Upper lobe of left lung (tissue), 6 donors: ENCODE measurements at regions not wholly inside any gene's neighbourhood (a gene's known extent, or its start where the extent isn't known, plus 50 kb on each side); places are given as distances from the start of the nearest gene placed in this dataset.

ENCODE experiments used
- ATAC-seq, 2 donors: fragments of 200-7000 bp; cut with Tn5 transposase; one replicate each; pipeline ENCODE4 v1.9.1; 2022; ENCODE audit warnings: mild to moderate bottlenecking in 2 of 2, moderate library complexity in 2 of 2; ENCODE audit not compliant: low FRiP score in 2 of 2
- DNase-seq, 2 donors: peaks; one replicate each; pipeline ENCODE4 v3.0.0-alpha.2; 2019 to 2020
- H3K27ac ChIP-seq, 4 donors: fragments of 200-600 bp; sonication (generic); one replicate each; pipeline ENCODE4 v1.5.1; 2016 to 2019
- H3K27me3 ChIP-seq, 4 donors: fragments of 200-600 bp; sonication (generic); one replicate each; pipeline ENCODE4 v1.5.1; 2017 to 2019
- H3K36me3 ChIP-seq, 4 donors: fragments of 200-600 bp; sonication (generic); one replicate each; pipeline ENCODE4 v1.5.1; 2016 to 2019
- H3K4me1 ChIP-seq, 4 donors: fragments of 200-600 bp; sonication (generic); one replicate each; pipeline ENCODE4 v1.5.1; 2018 to 2019
- H3K4me3 ChIP-seq, 4 donors: fragments of 200-600 bp; sonication (generic); one replicate each; pipeline ENCODE4 v1.5.1; 2017 to 2019; ENCODE audit warnings: mild to moderate bottlenecking in 2 of 4, moderate library complexity in 1 of 4
- H3K9me3 ChIP-seq, 4 donors: fragments of 200-600 bp; sonication (generic); one replicate each; pipeline ENCODE4 v1.5.1; 2018 to 2019
- CTCF ChIP-seq, 6 experiments: fragments of 450-650 bp in 4 of 6; fragments of 200-600 bp in 2 of 6; sonication (generic) in 2 of 6; IDR thresholded peaks; one replicate each; pipeline ENCODE4 v1.5.1; 2016 to 2019; ENCODE audit warnings: antibody characterized with exemption in 6 of 6
- EP300 ChIP-seq, 4 donors: sonication (generic); formaldehyde crosslinking; IDR thresholded peaks; one replicate each; pipeline ENCODE4 v1.5.1; 2017; ENCODE audit warnings: antibody characterized with exemption in 4 of 4, control low read depth in 2 of 4
- POLR2A ChIP-seq, 4 donors: fragments of 450-650 bp; IDR thresholded peaks; one replicate each; pipeline ENCODE4 v1.5.1; 2016 to 2017; ENCODE audit warnings: antibody characterized with exemption in 4 of 4, mild to moderate bottlenecking in 2 of 4
- POLR2AphosphoS5 ChIP-seq, 2 donors: sonication (generic); formaldehyde crosslinking; IDR thresholded peaks; one replicate each; pipeline ENCODE4 v1.5.1; 2017; ENCODE audit warnings: antibody characterized with exemption in 2 of 2
- WGBS, 2 donors: methylation state at CpG; one replicate each; pipeline ENCODE4 v1.1.5; 2017 to 2018; 5-methylcytosine and 5-hydroxymethylcytosine counted together
- donor health status: DM: no; HTN: no; CAD: no; lungs with moderate emphysema.
- donor health status: DM: no; HTN: yes; CAD: no; lungs with severe emphysema.

GRCh38 chr1:232695621-232696385 lies 65.9 kb upstream of the SIPA1L2 start:
- 80 to 91% methylated on average over 5 of the region's 5 CpGs for WGBS, 2 donors
- ATAC-seq (no peak), DNase-seq (no peak)
- Histone ChIP-seq H3K4me3 (no peak overlapping the region), H3K27ac (no peak overlapping the region), H3K9me3 (no peaks in the 10 kb centered on the region), H3K36me3 (no peaks in the 10 kb centered on the region), H3K27me3 (no peaks in the 10 kb centered on the region), H3K4me1 (no peaks in the 10 kb centered on the region)
- no peak for TF ChIP-seq POLR2AphosphoS5 (IDR thresholded peaks at IDR 0.05)
- TF ChIP-seq POLR2A (IDR thresholded peaks at IDR 0.05), result no peak
- no peak for TF ChIP-seq EP300 (IDR thresholded peaks at IDR 0.05)
- TF ChIP-seq CTCF (IDR thresholded peaks at IDR 0.05), result no peak

GRCh38 chr1:232696466-232696865 lies 66.5 kb upstream of the SIPA1L2 start:
- ATAC-seq (peak in 1 of 2 donors; percentile 27), DNase-seq (no peak)
- no peaks in the 10 kb centered on the region for H3K4me1 ChIP-seq

GRCh38 chr1:232697187-232697822 lies 67.4 kb upstream of the SIPA1L2 start:
- Histone ChIP-seq H3K4me1 (no peaks in the 10 kb centered on the region), H3K27me3 (no peaks in the 10 kb centered on the region), H3K4me3 (no peak overlapping the region), H3K27ac (no peak overlapping the region), H3K9me3 (no peaks in the 10 kb centered on the region), H3K36me3 (no peaks in the 10 kb centered on the region)
- WGBS, 2 donors, result 90 to 94% methylated on average over 4 of the region's 4 CpGs
- no peak for TF ChIP-seq POLR2A (IDR thresholded peaks at IDR 0.05)
- TF ChIP-seq POLR2AphosphoS5 (IDR thresholded peaks at IDR 0.05), result no peak
- no peak for TF ChIP-seq CTCF (IDR thresholded peaks at IDR 0.05)
- TF ChIP-seq EP300 (IDR thresholded peaks at IDR 0.05), result no peak
- ATAC-seq (peak in 1 of 2 donors; percentile 33), DNase-seq (no peak)

More at GRCh38 chr1:232696466-232696865, 66.5 kb upstream of the SIPA1L2 start:
- Histone ChIP-seq H3K27me3 (no peaks in the 10 kb centered on the region), H3K27ac (no peak overlapping the region), H3K4me3 (no peak overlapping the region), H3K36me3 (no peaks in the 10 kb centered on the region), H3K9me3 (no peaks in the 10 kb centered on the region)
- TF ChIP-seq POLR2AphosphoS5 (IDR thresholded peaks at IDR 0.05) (no peak), CTCF (IDR thresholded peaks at IDR 0.05) (no peak), POLR2A (IDR thresholded peaks at IDR 0.05) (no peak), EP300 (IDR thresholded peaks at IDR 0.05) (no peak)
- WGBS, 2 donors, result 92% methylated on average over 6 of the region's 6 CpGs

- Histone ChIP-seq H3K4me1 (peaks cover 4 to 6% (median 5%) of the 10 kb centered on the region in 4 donors), H3K4me3 (no peak overlapping the region), H3K9me3 (no peaks in the 10 kb centered on the region), H3K27me3 (no peaks in the 10 kb centered on the region), H3K27ac (no peak overlapping the region), H3K36me3 (no peaks in the 10 kb centered on the region)
- DNase-seq (no peak), ATAC-seq (no peak)
- TF ChIP-seq POLR2A (IDR thresholded peaks at IDR 0.05) (no peak), EP300 (IDR thresholded peaks at IDR 0.05) (no peak), POLR2AphosphoS5 (IDR thresholded peaks at IDR 0.05) (no peak), CTCF (IDR thresholded peaks at IDR 0.05) (no peak)
- WGBS, 2 donors, result 78 to 83% methylated on average over 6 of the region's 6 CpGs
Observed at GRCh38 chr1:232699814-232700213, 69.9 kb upstream of the SIPA1L2 start.
